Pons (tissue), 1 donor: ENCODE measurements at regions not wholly inside any gene's neighbourhood (a gene's known extent, or its start where the extent isn't known, plus 50 kb on each side); places are given as distances from the start of the nearest gene placed in this dataset.

Experiments
- DNase-seq: peaks from one replicate; pipeline ENCODE4 v3.0.0-alpha.2; 2016; ENCODE audit warnings: low spot score

GRCh38 chr1:30319765-30320580 lies 403.4 kb downstream of the MATN1 start:
- DNase-seq, result no peak

GRCh38 chr1:30318864-30319718 lies 404.3 kb downstream of the MATN1 start:
- no peak for DNase-seq

DNA sequence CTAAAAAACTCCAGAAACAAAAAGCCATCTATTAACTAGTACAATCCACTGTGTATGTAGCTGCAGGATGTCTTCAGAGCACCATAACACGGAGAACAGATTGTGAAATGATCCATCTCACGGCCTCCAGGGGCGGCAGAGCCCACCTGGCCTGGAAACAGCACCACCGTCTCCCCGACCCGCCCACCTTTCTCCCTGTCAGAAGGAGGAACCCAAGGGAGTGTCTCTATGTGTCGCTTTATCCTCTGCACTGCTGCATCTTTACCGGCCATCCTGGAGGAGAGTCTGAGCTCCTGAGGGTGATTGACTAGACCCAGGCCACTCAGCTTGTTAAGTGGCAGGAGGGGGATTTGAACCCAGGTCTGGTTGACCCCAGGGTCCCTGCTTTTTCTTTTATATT lies 405.0 kb downstream of the MATN1 start:
- no peak for DNase-seq

GRCh38 chr1:30317921-30318320 lies 405.5 kb downstream of the MATN1 start:
- no peak for DNase-seq

DNA sequence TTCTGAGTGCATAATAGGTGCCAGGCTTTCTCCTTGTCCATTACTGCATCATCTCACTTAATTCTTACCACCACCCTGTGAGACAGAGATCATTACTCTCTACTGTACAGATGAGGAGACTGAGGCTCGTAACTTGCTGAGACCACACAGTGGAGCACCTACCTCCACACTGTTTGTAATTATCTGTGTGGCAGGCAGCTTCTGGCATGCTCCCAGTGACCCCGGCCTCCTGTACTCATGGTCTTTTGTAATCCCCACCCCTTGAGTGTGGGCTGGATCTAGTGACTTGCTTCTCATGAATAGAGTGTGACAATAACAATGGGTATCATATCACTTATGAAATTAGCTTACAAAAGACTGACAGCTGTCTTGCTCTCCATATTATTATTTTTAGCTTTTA lies 407.3 kb downstream of the MATN1 start:
- no peak for DNase-seq

GRCh38 chr1:30315185-30315960 lies 408.0 kb downstream of the MATN1 start:
- DNase-seq, result no peak

- DNase-seq, result no peak
Measured at GRCh38 chr1:30314591-30314990, 408.8 kb downstream of the MATN1 start.

- no peak for DNase-seq
Measured at GRCh38 chr1:30313584-30313983, 409.8 kb downstream of the MATN1 start.

DNA sequence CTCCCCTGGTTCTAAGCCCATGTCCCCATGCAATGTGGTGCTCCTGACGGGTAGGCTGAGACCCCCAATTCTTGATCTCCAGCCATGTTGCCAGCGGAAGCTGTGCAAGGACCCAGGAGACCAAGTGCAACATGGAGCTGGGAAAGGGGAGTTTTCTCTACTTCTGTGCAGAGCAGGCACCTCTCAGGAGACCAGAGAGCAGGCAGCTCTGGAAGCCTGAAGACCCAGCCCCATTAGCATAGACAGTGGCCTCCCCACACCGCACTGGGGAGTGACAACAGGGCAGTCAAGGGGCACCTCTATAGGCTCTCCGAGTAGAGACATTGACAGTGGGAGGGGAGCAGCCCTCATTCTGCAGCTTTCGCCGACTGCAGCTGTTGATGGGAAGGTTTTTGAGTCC lies 410.2 kb downstream of the MATN1 start:
- DNase-seq, result no peak

- no peak for DNase-seq
Measured at GRCh38 chr1:30312226-30312625, 411.2 kb downstream of the MATN1 start.

DNA sequence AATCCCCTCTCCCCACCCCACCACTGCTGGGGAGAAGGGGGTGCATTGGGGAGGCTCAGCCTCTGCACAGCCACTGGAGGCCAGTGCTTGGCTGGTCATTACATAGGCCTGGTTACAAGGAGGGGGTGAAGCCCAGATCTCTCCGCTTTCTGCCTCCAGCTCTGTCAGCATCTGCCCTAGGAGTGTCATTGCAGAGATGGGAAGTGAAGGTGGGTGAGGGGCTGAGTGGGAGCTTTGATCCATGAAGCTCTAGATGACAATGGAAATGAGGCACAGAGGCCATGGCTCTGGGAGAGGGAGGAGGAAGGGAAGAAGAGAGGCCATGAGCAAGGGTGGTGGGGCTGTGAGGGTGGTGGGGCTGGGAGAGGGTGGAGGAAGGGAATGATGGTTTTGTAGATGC lies 411.6 kb downstream of the MATN1 start:
- no peak for DNase-seq

- no peak for DNase-seq
Measured at GRCh38 chr1:30310966-30311742, 412.2 kb downstream of the MATN1 start.

GRCh38 chr1:30307182-30307581 lies 416.2 kb downstream of the MATN1 start:
- DNase-seq, result no peak

DNA sequence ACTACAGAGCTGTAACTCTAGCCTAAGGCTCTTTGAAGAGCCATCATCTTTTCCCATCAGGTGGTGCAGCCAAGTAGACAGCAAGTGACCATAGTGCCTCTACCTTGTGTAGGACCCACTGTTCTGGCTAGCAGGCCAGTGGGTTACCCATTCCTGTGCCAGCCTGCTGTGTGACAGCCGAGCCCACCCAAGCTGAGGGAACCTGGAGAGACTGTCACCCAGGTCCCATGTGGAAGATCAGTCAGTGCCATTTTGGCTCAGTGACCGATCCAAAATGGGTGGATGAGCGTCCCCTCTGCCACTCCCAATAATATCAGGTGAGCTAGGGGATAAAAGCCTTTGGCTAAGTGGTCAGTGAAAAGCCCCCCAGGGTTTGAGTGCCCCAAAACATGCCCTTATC lies 417.9 kb downstream of the MATN1 start:
- DNase-seq, result no peak

GRCh38 chr1:30305061-30305460 lies 418.3 kb downstream of the MATN1 start:
- DNase-seq, result no peak

GRCh38 chr1:30304080-30304479 lies 419.3 kb downstream of the MATN1 start:
- DNase-seq, result no peak

DNA sequence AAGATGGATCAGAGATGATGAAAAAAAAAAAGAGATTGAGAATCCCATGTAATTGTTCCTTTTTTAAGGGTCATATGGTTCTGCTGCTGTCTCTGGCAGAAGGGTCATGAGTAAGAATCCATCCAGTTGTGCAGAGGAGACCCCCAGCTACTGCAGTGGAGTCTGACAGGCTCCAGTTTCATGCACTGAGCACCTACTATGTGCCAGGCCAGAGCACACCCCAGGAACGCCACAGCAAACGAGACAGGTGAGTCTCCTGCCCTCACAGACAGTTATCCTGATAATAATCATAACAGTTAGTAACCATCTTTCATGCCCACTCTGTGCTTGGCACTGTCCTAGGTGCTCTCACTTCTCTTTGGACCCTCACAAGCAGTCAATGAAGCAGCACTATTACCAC lies 420.0 kb downstream of the MATN1 start:
- DNase-seq, result no peak

DNA sequence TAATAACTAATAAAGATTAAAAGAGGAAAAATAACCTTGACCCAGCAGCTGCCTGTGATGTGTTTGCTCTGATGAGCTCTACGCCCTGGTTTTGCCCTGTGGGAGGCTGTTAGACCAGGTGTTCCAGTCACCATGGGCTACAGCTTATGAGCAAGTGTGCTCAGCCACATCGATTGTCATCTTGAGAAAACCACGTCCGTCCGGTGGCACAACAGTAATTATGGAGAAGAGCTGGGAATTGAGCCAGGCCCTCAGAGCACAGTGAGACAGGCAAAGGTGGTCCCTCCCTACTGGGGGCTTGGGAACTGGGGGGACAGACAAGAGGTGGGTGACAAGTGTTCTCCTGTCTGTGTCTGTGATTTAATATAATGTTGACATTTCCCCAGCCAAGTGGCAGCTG lies 420.5 kb downstream of the MATN1 start:
- DNase-seq, result no peak

DNA sequence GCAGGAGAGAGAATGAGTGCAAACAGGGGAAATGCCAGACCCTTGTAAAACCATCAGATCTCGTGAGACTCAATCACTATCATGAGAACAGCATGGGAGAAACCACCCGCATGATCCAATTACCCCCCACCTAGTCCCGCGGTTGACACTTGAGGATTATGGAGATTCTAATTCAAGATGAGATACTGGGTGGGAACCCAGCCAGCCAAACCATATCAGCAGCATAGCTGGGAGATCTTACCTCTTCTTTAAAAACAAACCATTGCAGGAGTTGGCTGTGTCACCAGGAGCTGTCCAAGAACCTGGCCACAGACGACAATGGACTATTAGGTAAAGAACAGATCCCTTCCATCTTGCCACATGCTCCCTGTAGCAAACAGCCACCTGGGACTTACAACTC lies 422.7 kb downstream of the MATN1 start:
- no peak for DNase-seq

GRCh38 chr1:30299393-30299792 lies 424.0 kb downstream of the MATN1 start:
- DNase-seq, result no peak

DNA sequence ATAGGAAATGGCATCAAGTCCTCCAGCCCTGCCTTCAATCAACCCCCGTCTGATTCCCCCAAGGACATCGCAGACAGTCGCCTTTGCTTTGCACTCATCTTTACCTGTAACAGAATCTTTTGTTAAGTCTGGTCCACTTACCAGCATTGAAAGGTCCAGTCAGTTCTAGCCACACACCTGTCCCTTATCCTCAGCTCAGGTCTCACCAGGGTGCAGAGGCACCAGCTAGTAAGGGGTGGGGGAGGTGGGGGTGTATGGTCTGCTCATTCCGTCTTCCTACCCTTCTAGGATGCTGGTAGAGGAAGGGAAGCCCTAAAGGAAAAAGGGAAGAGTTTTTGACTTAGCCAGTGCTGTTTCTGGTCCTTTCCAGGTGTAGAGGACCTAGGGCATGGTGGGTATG lies 427.7 kb downstream of the MATN1 start:
- DNase-seq, result no peak

DNA sequence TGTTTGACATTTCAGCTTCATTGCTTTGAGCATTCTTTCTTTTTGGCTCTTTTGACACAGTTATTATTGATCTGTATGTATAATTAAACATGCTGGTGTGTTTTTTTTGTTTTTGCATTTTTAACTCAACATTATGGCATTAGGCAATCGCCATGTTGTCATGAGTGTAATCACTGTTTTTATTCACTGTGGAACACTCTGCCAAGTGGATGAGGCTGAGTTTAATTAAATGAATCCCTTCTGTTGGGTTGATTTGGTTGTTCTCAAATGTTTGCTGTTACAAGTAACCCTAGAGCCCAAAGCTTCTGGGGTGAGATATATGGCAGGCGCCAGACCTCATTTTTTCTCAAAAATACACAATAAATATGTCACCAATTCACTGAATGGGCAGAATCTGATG lies 428.1 kb downstream of the MATN1 start:
- no peak for DNase-seq
